IMR-90 (cell line): ENCODE measurements at regions not wholly inside any gene's neighbourhood (a gene's known extent, or its start where the extent isn't known, plus 50 kb on each side); places are given as distances from the start of the nearest gene placed in this dataset.

ENCODE experiments used
- ATAC-seq: fragments of 200-7000 bp; cut with Tn5 transposase; 2 replicates; pipeline ENCODE4 v1.9.1; 2020; ENCODE audit warnings: low read depth, mild to moderate bottlenecking, moderate library complexity
- BruUV-seq: library from RNA; stranded (reverse); fragments of 400-500 nt; replicated peaks from 2 replicates; lab custom pipeline; 2021; lab: Mats Ljungman, UMichigan
- CTCF ChIA-PET: fragments of 300-600 bp; formaldehyde crosslinking; extraction: SDS; loops from one replicate; lab custom pipeline; 2021; ENCODE audit warnings: antibody characterized with exemption; lab: Yijun Ruan, JAX
- POLR2A ChIA-PET: fragments of 300-600 bp; sonication (Branson Sonifier 250); formaldehyde crosslinking; loops from one replicate; lab custom pipeline; 2022; ENCODE audit warnings: antibody characterized with exemption; ENCODE audit not compliant: unreplicated experiment; lab: Charles Lee
- DNase-seq: peaks from one replicate; pipeline ENCODE4 v3.0.0; 2013
- H2AFZ ChIP-seq: replicated peaks from 2 replicates; pipeline ENCODE3; 2013; ENCODE audit warnings: low read length, mild to moderate bottlenecking; ENCODE audit not compliant: poor library complexity
- H2AK5ac ChIP-seq: 2 replicates; pipeline ENCODE4 v1.6.1; 2013; ENCODE audit warnings: low read depth, low read length, inconsistent platforms
- H2AK9ac ChIP-seq: replicated peaks from 2 replicates; pipeline ENCODE3; 2013; ENCODE audit warnings: mild to moderate bottlenecking, low read depth, low read length, moderate library complexity; ENCODE audit not compliant: poor library complexity
- H2BK120ac ChIP-seq: 2 replicates; pipeline ENCODE4 v1.6.1; 2013; ENCODE audit warnings: low read depth, low read length, inconsistent platforms
- H2BK15ac ChIP-seq: 3 replicates; pipeline ENCODE4 v1.6.1; 2013; ENCODE audit warnings: low read depth, low read length, inconsistent platforms
- H2BK20ac ChIP-seq: 2 replicates; pipeline ENCODE4 v1.6.1; 2013; ENCODE audit warnings: low read depth, mild to moderate bottlenecking, inconsistent platforms, low read length, moderate library complexity
- H2BK5ac ChIP-seq: 2 replicates; pipeline ENCODE4 v1.6.1; 2013; ENCODE audit warnings: mild to moderate bottlenecking, low read depth, low read length, inconsistent platforms; ENCODE audit not compliant: poor library complexity, severe bottlenecking
- H3K14ac ChIP-seq: replicated peaks from 2 replicates; pipeline ENCODE4 v1.6.1; 2013; ENCODE audit warnings: low read depth, low read length, inconsistent platforms
- H3K18ac ChIP-seq: 2 replicates; pipeline ENCODE4 v1.6.1; 2013; ENCODE audit warnings: low read depth, low read length, control low read depth
- H3K23ac ChIP-seq: 2 replicates; pipeline ENCODE4 v1.6.1; 2013; ENCODE audit warnings: low read depth, low read length, inconsistent platforms
- H3K27ac ChIP-seq: 2 replicates; pipeline ENCODE4 v1.5.1; 2013; ENCODE audit warnings: mild to moderate bottlenecking, control low read depth, low read length; ENCODE audit not compliant: insufficient read depth
- H3K27me3 ChIP-seq: 2 replicates; pipeline ENCODE4 v1.6.1; 2013; ENCODE audit warnings: low read length; ENCODE audit not compliant: control insufficient read depth, insufficient read depth
- H3K36me3 ChIP-seq: 2 replicates; pipeline ENCODE4 v1.6.1; 2013; ENCODE audit warnings: low read length, mixed read lengths; ENCODE audit not compliant: control insufficient read depth, insufficient read depth
- H3K4ac ChIP-seq: 2 replicates; pipeline ENCODE4 v1.6.1; 2013; ENCODE audit warnings: low read depth, low read length, inconsistent platforms
- H3K4me1 ChIP-seq: 2 replicates; pipeline ENCODE4 v1.6.1; 2013; ENCODE audit warnings: low read length, mixed read lengths; ENCODE audit not compliant: control insufficient read depth, insufficient read depth
- H3K4me2 ChIP-seq: 2 replicates; pipeline ENCODE4 v1.6.1; 2013; ENCODE audit warnings: low read depth, mild to moderate bottlenecking, control low read depth, low read length, moderate library complexity
- H3K4me3 ChIP-seq: 2 replicates; pipeline ENCODE4 v1.5.1; 2013; ENCODE audit warnings: low read depth, mild to moderate bottlenecking, control low read depth, low read length, moderate library complexity; ENCODE audit not compliant: insufficient read depth
- H3K56ac ChIP-seq: 2 replicates; pipeline ENCODE4 v1.6.1; 2013; ENCODE audit warnings: low read length, inconsistent platforms; ENCODE audit not compliant: insufficient read depth; ENCODE audit errors: extremely low read depth
- H3K79me1 ChIP-seq, 2 experiments: 2 replicates each; pipeline ENCODE4 v1.6.1; 2013; ENCODE audit warnings: low read length in 2 of 2, inconsistent platforms in 1 of 2, low read depth in 1 of 2
- H3K9ac ChIP-seq: 2 replicates; pipeline ENCODE4 v1.6.1; 2013; ENCODE audit warnings: low read depth, low read length, control low read depth
- H3K9me1 ChIP-seq: 2 replicates; pipeline ENCODE4 v1.6.1; 2013; ENCODE audit warnings: low read length, inconsistent platforms; ENCODE audit not compliant: insufficient read depth
- H3K9me3 ChIP-seq: 2 replicates; pipeline ENCODE4 v1.6.1; 2013; ENCODE audit warnings: low read length; ENCODE audit not compliant: control insufficient read depth, insufficient read depth
- H4K20me1 ChIP-seq: 2 replicates; pipeline ENCODE4 v1.6.1; 2013; ENCODE audit warnings: low read length, inconsistent platforms; ENCODE audit not compliant: insufficient read depth
- H4K5ac ChIP-seq: 2 replicates; pipeline ENCODE4 v1.6.1; 2013; ENCODE audit warnings: mild to moderate bottlenecking, low read depth, low read length, control low read depth
- H4K8ac ChIP-seq, 2 experiments: 2 replicates each; pipeline ENCODE4 v1.6.1; 2013; ENCODE audit warnings: low read depth in 2 of 2, low read length in 2 of 2, control low read depth in 1 of 2, inconsistent platforms in 1 of 2
- H4K91ac ChIP-seq: 2 replicates; pipeline ENCODE4 v1.6.1; 2013; ENCODE audit warnings: low read depth, low read length, inconsistent platforms; ENCODE audit not compliant: insufficient read depth
- MXI1 ChIP-seq: IDR thresholded peaks from 2 replicates; pipeline ENCODE4 v1.6.1; 2012; ENCODE audit warnings: low read depth, mild to moderate bottlenecking, low read length, moderate library complexity, borderline replicate concordance
- RFX5 ChIP-seq: IDR thresholded peaks from 2 replicates; pipeline ENCODE4 v1.8.0; 2012; ENCODE audit warnings: low read depth, mild to moderate bottlenecking, low read length, moderate library complexity
- USF2 ChIP-seq: fragments of 150-350 bp; IDR thresholded peaks from 2 replicates; pipeline ENCODE4 v1.6.1; 2017; ENCODE audit warnings: mild to moderate bottlenecking, antibody characterized with exemption, low read length, low read depth
- WGBS, 2 experiments: methylation state at CpG; one replicate each; pipeline versions ENCODE4 v1.1.5 to v1.1.7; 2013; ENCODE audit warnings: missing lambda C conversion rate in 2 of 2; ENCODE audit not compliant: insufficient read length in 1 of 2; ENCODE audit errors: extremely low coverage in 2 of 2; 5-methylcytosine and 5-hydroxymethylcytosine counted together
- dilution Hi-C: fragments of 300-500 bp; cut with HindIII; formaldehyde crosslinking; loops from one replicate; pipeline ENCODE4 v1.14.3; 2018; ENCODE audit warnings: low sequenced_read_pairs; ENCODE audit not compliant: unreplicated experiment
- in situ Hi-C: fragments of 300-500 bp; cut with MboI; formaldehyde crosslinking; loops from 3 replicates; pipeline ENCODE4 v1.14.3; 2019; ENCODE audit warnings: low sequenced_read_pairs, inconsistent platforms, mixed read lengths
- intact Hi-C: fragments of 100-400 bp; cut with micrococcal nuclease; formaldehyde crosslinking; loops from 2 replicates; pipeline ENCODE4 v1.10.0; 2022

GRCh38 chr12:34215893-34216285 lies 193.6 kb downstream of the ALG10 start:
- dilution Hi-C loops (no loop called here), in situ Hi-C loops (no loop called here)

More at GRCh38 chr12:34215893-34216285, 193.6 kb downstream of the ALG10 start:
- Histone ChIP-seq H2BK15ac (no peak overlapping the region), H2BK5ac (no peak overlapping the region), H2BK120ac (no peak overlapping the region), H3K9ac (no peak overlapping the region), H3K14ac (no peak overlapping the region), H4K5ac (no peak overlapping the region), H3K79me1 (no peaks in the 10 kb centered on the region), H2AK9ac (no peak overlapping the region), H3K4me1 (no peaks in the 10 kb centered on the region), H3K23ac (no peak overlapping the region), H4K20me1 (no peaks in the 10 kb centered on the region), H3K56ac (no peak overlapping the region), H2BK20ac (no peak overlapping the region), H3K4me2 (no peak overlapping the region), H4K91ac (no peak overlapping the region), H4K8ac (no peak overlapping the region), H3K27ac (no peak overlapping the region), H3K9me1 (no peaks in the 10 kb centered on the region), H3K4me3 (no peak overlapping the region), H2AK5ac (no peak overlapping the region), H3K27me3 (no peaks in the 10 kb centered on the region), H3K36me3 (no peaks in the 10 kb centered on the region), H2AFZ (no peak overlapping the region), H3K9me3 (peaks cover 25% of the 10 kb centered on the region), H3K18ac (no peak overlapping the region), H3K4ac (no peak overlapping the region)
- TF ChIP-seq USF2 (no peak), MXI1 (no peak), RFX5 (no peak)
- no TSS peak for BruUV-seq
- POLR2A ChIA-PET: no interaction called here
- 80% methylated on average over 4 of the region's 12 CpGs; no CpG with 5 or more reads in 1 of the 2 experiments for WGBS, 2 experiments
- ATAC-seq (no peak), DNase-seq (no peak)
- CTCF ChIA-PET: no interaction called here
- intact Hi-C loops: no loop called here
